Stomach (tissue), 4 donors: ENCODE measurements at regions not wholly inside any gene's neighbourhood (a gene's known extent, or its start where the extent isn't known, plus 50 kb on each side); places are given as distances from the start of the nearest gene placed in this dataset.

ENCODE experiments used
- CTCF ChIP-seq, 7 experiments: fragments of 450-650 bp in 4 of 7; fragments of 200-600 bp in 3 of 7; sonication (generic) in 3 of 7; IDR thresholded peaks; one replicate each; pipeline ENCODE4 v1.5.1; 2016 to 2019; ENCODE audit warnings: antibody characterized with exemption in 7 of 7, control low read depth in 2 of 7, mild to moderate bottlenecking in 1 of 7
- POLR2A ChIP-seq, 4 donors: fragments of 450-650 bp; IDR thresholded peaks; one replicate each; pipeline ENCODE4 v1.6.1; 2016; ENCODE audit warnings: antibody characterized with exemption in 4 of 4, control low read depth in 2 of 4, mild to moderate bottlenecking in 1 of 4, moderate library complexity in 1 of 4

- TF ChIP-seq POLR2A (IDR thresholded peaks at IDR 0.05) (no peak), CTCF (IDR thresholded peaks at IDR 0.05) (no peak)
Observed at GRCh38 chr1:29931477-29932175, 695.3 kb downstream of the PTPRU start.
